SK-N-SH treated with all-trans-retinoic acid at 6 μM for 48 hours (cell line): ENCODE measurements at regions not wholly inside any gene's neighbourhood (a gene's known extent, or its start where the extent isn't known, plus 50 kb on each side); places are given as distances from the start of the nearest gene placed in this dataset.

Experiments
- ATAC-seq: fragments of 200-7000 bp; cut with Tn5 transposase; 3 replicates; pipeline ENCODE4 v1.9.1; 2020; ENCODE audit warnings: mild to moderate bottlenecking, moderate library complexity
- ARNTL ChIP-seq: fragments of 450-650 bp; formaldehyde crosslinking; IDR thresholded peaks from 2 replicates; pipeline ENCODE4 v1.5.0; 2020; ENCODE audit warnings: low read depth, mild to moderate bottlenecking, moderate library complexity, borderline replicate concordance
- BACH2 ChIP-seq: fragments of 250-450 bp; sonication (Bioruptor Pico); IDR thresholded peaks from 2 replicates; pipeline ENCODE4 v1.9.0; 2021; ENCODE audit warnings: mild to moderate bottlenecking, borderline replicate concordance
- CREB5 ChIP-seq: fragments of 250-450 bp; sonication (Bioruptor Pico); IDR thresholded peaks from 2 replicates; pipeline ENCODE4 v1.5.1; 2020; ENCODE audit warnings: low read depth, mild to moderate bottlenecking, moderate library complexity
- CSDC2 ChIP-seq: fragments of 250-450 bp; sonication (Bioruptor Pico); IDR thresholded peaks from 2 replicates; pipeline ENCODE4 v1.5.0; 2020; ENCODE audit warnings: mild to moderate bottlenecking, moderate library complexity
- CSRNP3 ChIP-seq: fragments of 250-450 bp; sonication (Bioruptor Pico); IDR thresholded peaks from 2 replicates; pipeline ENCODE4 v1.5.1; 2021; ENCODE audit warnings: mild to moderate bottlenecking, moderate library complexity
- ESRRG ChIP-seq: fragments of 250-450 bp; sonication (Bioruptor Pico); IDR thresholded peaks from 2 replicates; pipeline ENCODE4 v1.6.1; 2021; ENCODE audit warnings: mild to moderate bottlenecking
- GLIS3 ChIP-seq: fragments of 250-450 bp; sonication (Bioruptor Pico); IDR thresholded peaks from 2 replicates; pipeline ENCODE4 v1.5.0; 2020; ENCODE audit warnings: mild to moderate bottlenecking, moderate library complexity
- ISL1 ChIP-seq: fragments of 250-450 bp; sonication (Bioruptor Pico); IDR thresholded peaks from 2 replicates; pipeline ENCODE4 v2.1.2; 2022; ENCODE audit warnings: mild to moderate bottlenecking, moderate library complexity
- OSR1 ChIP-seq: fragments of 250-450 bp; sonication (Bioruptor Pico); IDR thresholded peaks from 2 replicates; pipeline ENCODE4 v1.8.0; 2022; ENCODE audit warnings: moderate library complexity, mild to moderate bottlenecking, inconsistent platforms
- POU6F1 ChIP-seq: fragments of 250-450 bp; sonication (Bioruptor Pico); IDR thresholded peaks from 2 replicates; pipeline ENCODE4 v1.8.0; 2021; ENCODE audit warnings: low read depth, mild to moderate bottlenecking, moderate library complexity, borderline replicate concordance
- PPARA ChIP-seq: fragments of 250-450 bp; sonication (Bioruptor Pico); IDR thresholded peaks from 2 replicates; pipeline ENCODE4 v1.5.0; 2020; ENCODE audit warnings: mild to moderate bottlenecking, borderline replicate concordance
- RARB ChIP-seq: fragments of 250-450 bp; sonication (Bioruptor Pico); IDR thresholded peaks from 2 replicates; pipeline ENCODE4 v1.8.0; 2021; ENCODE audit warnings: mild to moderate bottlenecking, moderate library complexity
- SNAI2 ChIP-seq: fragments of 250-450 bp; sonication (Bioruptor Pico); IDR thresholded peaks from 2 replicates; pipeline ENCODE4 v1.5.0; 2020; ENCODE audit warnings: mild to moderate bottlenecking, moderate library complexity
- TCF4 ChIP-seq: fragments of 250-450 bp; sonication (Bioruptor Pico); IDR thresholded peaks from 2 replicates; pipeline ENCODE4 v1.8.0; 2021; ENCODE audit warnings: mild to moderate bottlenecking, moderate library complexity, borderline replicate concordance
- TOX ChIP-seq: fragments of 250-450 bp; sonication (Bioruptor Pico); IDR thresholded peaks from 2 replicates; pipeline ENCODE4 v1.8.0; 2021; ENCODE audit warnings: mild to moderate bottlenecking, moderate library complexity, borderline replicate concordance
- ZFP30 ChIP-seq: fragments of 450-650 bp; formaldehyde crosslinking; IDR thresholded peaks from 2 replicates; pipeline ENCODE4 v1.5.0; 2022; ENCODE audit warnings: mild to moderate bottlenecking, moderate library complexity
- ZNF565 ChIP-seq: fragments of 450-650 bp; formaldehyde crosslinking; conservative IDR thresholded peaks from 2 replicates; pipeline ENCODE4 v1.5.0; 2020; ENCODE audit warnings: low read depth, mild to moderate bottlenecking, moderate library complexity
- ZNF70 ChIP-seq: fragments of 450-650 bp; formaldehyde crosslinking; IDR thresholded peaks from 2 replicates; pipeline ENCODE4 v1.5.0; 2020; ENCODE audit warnings: mild to moderate bottlenecking, moderate library complexity
- TF ChIP-seq, protein P1 (sequence below): fragments of 250-450 bp; sonication (Bioruptor Pico); IDR thresholded peaks from 2 replicates; pipeline ENCODE4 v1.8.0; 2020; ENCODE audit warnings: mild to moderate bottlenecking, moderate library complexity, borderline replicate concordance
- TF ChIP-seq, protein P2 (sequence below): fragments of 250-450 bp; sonication (Bioruptor Pico); IDR thresholded peaks from 2 replicates; pipeline ENCODE4 v1.5.0; 2020; ENCODE audit warnings: mild to moderate bottlenecking, moderate library complexity

- TF ChIP-seq ARNTL (CRISPR knock-in tag) (no peak), TOX (CRISPR knock-in tag) (no peak)
- TF ChIP-seq, protein P1, sequence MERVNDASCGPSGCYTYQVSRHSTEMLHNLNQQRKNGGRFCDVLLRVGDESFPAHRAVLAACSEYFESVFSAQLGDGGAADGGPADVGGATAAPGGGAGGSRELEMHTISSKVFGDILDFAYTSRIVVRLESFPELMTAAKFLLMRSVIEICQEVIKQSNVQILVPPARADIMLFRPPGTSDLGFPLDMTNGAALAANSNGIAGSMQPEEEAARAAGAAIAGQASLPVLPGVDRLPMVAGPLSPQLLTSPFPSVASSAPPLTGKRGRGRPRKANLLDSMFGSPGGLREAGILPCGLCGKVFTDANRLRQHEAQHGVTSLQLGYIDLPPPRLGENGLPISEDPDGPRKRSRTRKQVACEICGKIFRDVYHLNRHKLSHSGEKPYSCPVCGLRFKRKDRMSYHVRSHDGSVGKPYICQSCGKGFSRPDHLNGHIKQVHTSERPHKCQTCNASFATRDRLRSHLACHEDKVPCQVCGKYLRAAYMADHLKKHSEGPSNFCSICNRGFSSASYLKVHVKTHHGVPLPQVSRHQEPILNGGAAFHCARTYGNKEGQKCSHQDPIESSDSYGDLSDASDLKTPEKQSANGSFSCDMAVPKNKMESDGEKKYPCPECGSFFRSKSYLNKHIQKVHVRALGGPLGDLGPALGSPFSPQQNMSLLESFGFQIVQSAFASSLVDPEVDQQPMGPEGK (CRISPR knock-in tag): no peak
- no peak for ATAC-seq
Measured at GRCh38 chr5:171604195-171604594, 181.4 kb upstream of the SMIM23 start.

DNA sequence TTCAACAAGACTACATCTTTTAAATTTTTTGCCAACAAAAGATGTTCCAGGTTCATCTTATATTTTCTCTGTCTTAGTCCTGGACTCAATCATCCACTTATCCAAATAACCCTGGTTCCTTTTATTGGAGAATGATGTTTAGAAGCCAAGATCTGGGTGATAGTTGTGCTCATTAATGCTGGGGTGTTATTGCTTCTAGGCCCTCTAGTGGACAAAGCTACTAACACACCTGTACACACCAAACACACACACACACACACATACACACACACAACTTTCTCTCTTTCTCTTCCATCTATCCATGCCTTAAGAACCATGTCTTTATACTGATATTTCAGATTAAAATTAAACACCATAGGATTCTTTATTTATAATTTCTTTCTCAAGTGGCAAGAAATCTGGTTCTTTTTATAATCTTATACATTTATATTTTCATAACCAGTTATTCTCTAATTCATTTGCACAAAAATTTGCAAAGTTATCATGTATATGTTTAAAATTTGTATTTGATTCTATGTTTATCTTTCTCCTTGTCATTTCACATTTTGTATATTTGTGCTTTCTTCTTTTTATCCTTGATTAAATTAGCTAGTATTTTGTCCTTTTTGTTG, 179.1 kb upstream of the SMIM23 start:
- no peak for ATAC-seq
- TF ChIP-seq BACH2 (CRISPR knock-in tag) (no peak), ZNF70 (CRISPR knock-in tag) (no peak), GLIS3 (CRISPR knock-in tag) (no peak), SNAI2 (CRISPR knock-in tag) (no peak), TOX (CRISPR knock-in tag) (no peak), ZFP30 (CRISPR knock-in tag) (no peak), RARB (CRISPR knock-in tag) (no peak), POU6F1 (CRISPR knock-in tag) (no peak), ISL1 (CRISPR knock-in tag) (no peak), ESRRG (CRISPR knock-in tag) (no peak)
- TF ChIP-seq, all 23 proteins: peak for 0

DNA sequence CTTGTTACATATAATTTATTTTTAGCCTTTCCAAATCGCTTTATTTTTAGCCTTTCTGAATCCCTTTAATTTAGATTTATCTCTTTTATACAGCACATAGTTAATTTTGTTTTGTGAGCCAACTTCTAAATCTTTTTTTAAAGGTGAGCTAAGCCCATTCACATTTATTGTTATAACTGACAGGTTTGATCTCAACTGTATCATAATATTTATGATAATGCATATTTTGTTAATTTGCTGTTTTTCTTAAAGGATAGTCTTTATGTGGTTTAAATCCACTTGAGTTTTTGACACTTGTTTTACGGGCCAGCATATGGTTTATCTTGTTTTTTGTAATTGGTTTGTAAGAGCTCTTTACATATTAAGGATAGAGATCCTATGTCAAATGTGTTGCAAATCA, 177.8 kb upstream of the SMIM23 start:
- no peak for TF ChIP-seq PPARA (CRISPR knock-in tag)
- no peak for TF ChIP-seq ZFP30 (CRISPR knock-in tag)
- no peak for TF ChIP-seq ARNTL (CRISPR knock-in tag)
- no peak for TF ChIP-seq CSRNP3 (CRISPR knock-in tag)
- TF ChIP-seq ZNF565 (CRISPR knock-in tag): no peak
- ATAC-seq: no peak

DNA sequence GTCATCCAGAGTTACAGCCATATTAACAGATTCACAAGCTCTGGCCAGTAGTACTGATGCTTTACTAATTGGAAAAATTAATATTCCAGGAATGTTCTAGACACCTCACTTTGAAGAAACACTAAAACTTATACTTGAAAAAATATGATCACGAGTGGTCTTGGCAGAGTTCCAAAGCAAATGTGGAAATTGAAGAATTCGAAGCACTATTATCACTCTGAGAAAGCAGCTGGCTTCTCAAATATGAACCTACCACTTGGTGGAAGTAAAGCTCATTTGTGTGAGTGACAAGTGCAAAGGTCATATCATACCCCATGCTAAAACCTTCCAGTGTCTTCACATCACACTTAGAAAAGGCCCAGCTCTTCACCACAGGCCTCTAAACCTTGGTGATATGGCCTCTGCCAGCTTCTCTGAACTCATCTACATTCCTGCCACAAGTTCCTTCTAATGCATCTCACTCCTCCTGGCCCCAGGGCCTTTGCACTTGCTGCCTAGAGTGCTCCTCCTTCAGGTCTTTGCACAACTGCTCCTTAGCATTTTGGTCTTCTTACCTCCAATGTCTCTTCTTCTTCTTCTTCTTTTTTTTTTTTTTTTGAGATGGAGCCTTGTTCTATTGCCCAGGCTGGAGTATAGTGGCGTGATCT, 175.7 kb upstream of the SMIM23 start:
- ATAC-seq: no peak
- TF ChIP-seq GLIS3 (CRISPR knock-in tag) (no peak), SNAI2 (CRISPR knock-in tag) (no peak), ZNF565 (CRISPR knock-in tag) (no peak), ESRRG (CRISPR knock-in tag) (no peak), BACH2 (CRISPR knock-in tag) (no peak), ZFP30 (CRISPR knock-in tag) (no peak), CSRNP3 (CRISPR knock-in tag) (no peak), CREB5 (CRISPR knock-in tag) (no peak), PPARA (CRISPR knock-in tag) (no peak), TCF4 (CRISPR knock-in tag) (no peak), ZNF70 (CRISPR knock-in tag) (no peak), OSR1 (no peak), CSDC2 (CRISPR knock-in tag) (no peak)
- TF ChIP-seq, protein P1 (CRISPR knock-in tag): no peak
- TF ChIP-seq, protein P2, sequence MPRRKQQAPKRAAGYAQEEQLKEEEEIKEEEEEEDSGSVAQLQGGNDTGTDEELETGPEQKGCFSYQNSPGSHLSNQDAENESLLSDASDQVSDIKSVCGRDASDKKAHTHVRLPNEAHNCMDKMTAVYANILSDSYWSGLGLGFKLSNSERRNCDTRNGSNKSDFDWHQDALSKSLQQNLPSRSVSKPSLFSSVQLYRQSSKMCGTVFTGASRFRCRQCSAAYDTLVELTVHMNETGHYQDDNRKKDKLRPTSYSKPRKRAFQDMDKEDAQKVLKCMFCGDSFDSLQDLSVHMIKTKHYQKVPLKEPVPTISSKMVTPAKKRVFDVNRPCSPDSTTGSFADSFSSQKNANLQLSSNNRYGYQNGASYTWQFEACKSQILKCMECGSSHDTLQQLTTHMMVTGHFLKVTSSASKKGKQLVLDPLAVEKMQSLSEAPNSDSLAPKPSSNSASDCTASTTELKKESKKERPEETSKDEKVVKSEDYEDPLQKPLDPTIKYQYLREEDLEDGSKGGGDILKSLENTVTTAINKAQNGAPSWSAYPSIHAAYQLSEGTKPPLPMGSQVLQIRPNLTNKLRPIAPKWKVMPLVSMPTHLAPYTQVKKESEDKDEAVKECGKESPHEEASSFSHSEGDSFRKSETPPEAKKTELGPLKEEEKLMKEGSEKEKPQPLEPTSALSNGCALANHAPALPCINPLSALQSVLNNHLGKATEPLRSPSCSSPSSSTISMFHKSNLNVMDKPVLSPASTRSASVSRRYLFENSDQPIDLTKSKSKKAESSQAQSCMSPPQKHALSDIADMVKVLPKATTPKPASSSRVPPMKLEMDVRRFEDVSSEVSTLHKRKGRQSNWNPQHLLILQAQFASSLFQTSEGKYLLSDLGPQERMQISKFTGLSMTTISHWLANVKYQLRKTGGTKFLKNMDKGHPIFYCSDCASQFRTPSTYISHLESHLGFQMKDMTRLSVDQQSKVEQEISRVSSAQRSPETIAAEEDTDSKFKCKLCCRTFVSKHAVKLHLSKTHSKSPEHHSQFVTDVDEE (CRISPR knock-in tag): no peak
